ENCODE measurements at regions not wholly inside any gene's neighbourhood (a gene's known extent, or its start where the extent isn't known, plus 50 kb on each side); places are given as distances from the start of the nearest gene placed in this dataset.

GRCh38 chr11:134476435-134477021 lies 64.5 kb upstream of the B3GAT1 start:
- no peak for DNase-seq (ENCODE audit: low read depth)

- no peak for DNase-seq (ENCODE audit: low read depth)
Measured at GRCh38 chr11:134475951-134476350, 63.9 kb upstream of the B3GAT1 start.

- no peak for DNase-seq (ENCODE audit: low read depth)
Measured at GRCh38 chr11:134474942-134475341, 62.9 kb upstream of the B3GAT1 start.

- no peak for DNase-seq (ENCODE audit: low read depth)
Measured at GRCh38 chr11:134474070-134474860, 62.2 kb upstream of the B3GAT1 start.

- DNase-seq (ENCODE audit: low read depth) = no peak
Measured at GRCh38 chr11:134471716-134472455, 59.8 kb upstream of the B3GAT1 start.

GRCh38 chr11:134471087-134471715 lies 59.2 kb upstream of the B3GAT1 start:
- DNase-seq (ENCODE audit: low read depth) = no peak

GRCh38 chr11:134470238-134470637 lies 58.2 kb upstream of the B3GAT1 start:
- DNase-seq (ENCODE audit: low read depth) = no peak

GRCh38 chr11:134469627-134470026 lies 57.6 kb upstream of the B3GAT1 start:
- DNase-seq (ENCODE audit: low read depth) = no peak

- no peak for DNase-seq (ENCODE audit: low read depth)
Measured at GRCh38 chr11:134468796-134469195, 56.8 kb upstream of the B3GAT1 start.

- DNase-seq (ENCODE audit: low read depth) = no peak
Measured at GRCh38 chr11:134468081-134468668, 56.1 kb upstream of the B3GAT1 start.

- no peak for DNase-seq (ENCODE audit: low read depth)
Measured at GRCh38 chr11:134466610-134467567, 54.8 kb upstream of the B3GAT1 start.

GRCh38 chr11:134466156-134466555 lies 54.1 kb upstream of the B3GAT1 start:
- no peak for DNase-seq (ENCODE audit: low read depth)

- DNase-seq (ENCODE audit: low read depth) = no peak
Measured at GRCh38 chr11:134464981-134465730, 53.1 kb upstream of the B3GAT1 start.

- no peak for DNase-seq (ENCODE audit: low read depth)
Measured at GRCh38 chr11:134464196-134464595, 52.2 kb upstream of the B3GAT1 start.

- DNase-seq (ENCODE audit: low read depth) = no peak
Measured at GRCh38 chr11:134463716-134464115, 51.7 kb upstream of the B3GAT1 start.
